Kidney epithelial cell (primary cell): ENCODE measurements at regions not wholly inside any gene's neighbourhood (a gene's known extent, or its start where the extent isn't known, plus 50 kb on each side); places are given as distances from the start of the nearest gene placed in this dataset.

ENCODE experiments used
- DNase-seq: peaks from one replicate; pipeline ENCODE4 v3.0.0-alpha.2; 2010; ENCODE audit warnings: low read depth
- H3K27me3 ChIP-seq: 2 replicates; pipeline ENCODE4 v1.6.0; 2011; ENCODE audit warnings: low read length; ENCODE audit not compliant: control insufficient read depth, insufficient read depth
- H3K36me3 ChIP-seq: 2 replicates; pipeline ENCODE4 v1.5.1; 2011; ENCODE audit warnings: low read length; ENCODE audit not compliant: control insufficient read depth, insufficient read depth
- H3K4me3 ChIP-seq: 2 replicates; pipeline ENCODE4 v1.5.1; 2011; ENCODE audit warnings: low read depth, mild to moderate bottlenecking, control low read depth, low read length
- CTCF ChIP-seq: IDR thresholded peaks from 2 replicates; pipeline ENCODE4 v1.5.1; 2011; ENCODE audit warnings: mild to moderate bottlenecking, moderate library complexity, low read length, control low read depth, inconsistent platforms; ENCODE audit not compliant: insufficient read depth, poor library complexity, severe bottlenecking

- Histone ChIP-seq H3K27me3 (peaks cover 2% of the 10 kb centered on the region), H3K36me3 (no peaks in the 10 kb centered on the region), H3K4me3 (no peak overlapping the region)
- no peak for TF ChIP-seq CTCF
- no peak for DNase-seq
These were observed 52.8 kb downstream of the SOX2 start for GRCh38 chr3:181764544-181764943.

GRCh38 chr3:181770296-181770695, 58.6 kb downstream of the SOX2 start:
- Histone ChIP-seq H3K27me3 (peaks cover 2% of the 10 kb centered on the region), H3K4me3 (no peak overlapping the region), H3K36me3 (no peaks in the 10 kb centered on the region)
- TF ChIP-seq CTCF = no peak
- no peak for DNase-seq

- H3K27me3 ChIP-seq = peaks cover 2% of the 10 kb centered on the region
- H3K4me3 ChIP-seq = no peak overlapping the region
- no peak for DNase-seq
- no peaks in the 10 kb centered on the region for H3K36me3 ChIP-seq
- no peak for TF ChIP-seq CTCF
These were observed 59.4 kb downstream of the SOX2 start for GRCh38 chr3:181771120-181771519.

GRCh38 chr3:181772166-181772565, 60.4 kb downstream of the SOX2 start:
- H3K36me3 ChIP-seq = no peaks in the 10 kb centered on the region
- TF ChIP-seq CTCF = no peak
- H3K4me3 ChIP-seq = no peak overlapping the region
- DNase-seq = no peak
- H3K27me3 ChIP-seq = peaks cover 2% of the 10 kb centered on the region

GRCh38 chr3:181773921-181774320, 62.2 kb downstream of the SOX2 start:
- no peak for TF ChIP-seq CTCF
- H3K4me3 ChIP-seq = no peak overlapping the region
- no peak for DNase-seq
- H3K36me3 ChIP-seq = no peaks in the 10 kb centered on the region
- no peaks in the 10 kb centered on the region for H3K27me3 ChIP-seq

- peak; percentile 29 for DNase-seq
These were observed 70.7 kb downstream of the SOX2 start for GRCh38 chr3:181782306-181782954.

More at GRCh38 chr3:181782306-181782954, 70.7 kb downstream of the SOX2 start:
- Histone ChIP-seq H3K36me3 (no peaks in the 10 kb centered on the region), H3K4me3 (no peak overlapping the region), H3K27me3 (no peaks in the 10 kb centered on the region)
- no peak for TF ChIP-seq CTCF
